ENCODE measurements at regions not wholly inside any gene's neighbourhood (a gene's known extent, or its start where the extent isn't known, plus 50 kb on each side); places are given as distances from the start of the nearest gene placed in this dataset.

DNA sequence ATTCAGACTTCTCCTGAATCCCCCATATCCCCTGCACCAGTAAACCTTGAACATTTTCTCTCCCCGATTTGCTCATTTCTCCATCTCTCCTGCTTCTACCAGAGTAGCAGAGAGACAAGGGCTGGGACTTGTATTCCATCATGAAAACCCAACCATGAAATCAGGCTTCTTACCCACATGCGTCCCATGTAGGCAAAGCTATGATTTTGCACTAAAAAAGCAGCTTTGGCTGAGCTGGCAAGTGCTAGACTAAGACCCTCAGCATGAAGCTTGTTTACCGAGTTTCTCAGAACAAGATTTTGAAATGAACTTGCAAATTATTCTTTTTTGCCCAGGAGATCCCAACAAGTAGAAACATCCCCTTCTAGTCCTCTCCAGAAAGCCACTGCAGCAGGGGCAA, 80.3 kb upstream of the RFLNA start:
- H3K79me2 ChIP-seq (ENCODE audit: insufficient read depth, low read length), result no peaks in the 10 kb centered on the region
- no peak for DNase-seq
- H3K9ac ChIP-seq (ENCODE audit: extremely low read depth, insufficient read length, low read length), result no peak overlapping the region
- H4K91ac ChIP-seq (ENCODE audit: insufficient read length, low read depth, low read length), result no peak overlapping the region
- no peak overlapping the region; a peak in 1 of 7 replicates for H3K27ac Mint-ChIP-seq
- H2AK5ac ChIP-seq (ENCODE audit: insufficient read length, low read length), result no peak overlapping the region
- no peak overlapping the region for H2BK12ac ChIP-seq (ENCODE audit: insufficient read length, low read depth, low read length)
- H2AFZ ChIP-seq (ENCODE audit: low read length), result no peak overlapping the region
- peaks cover 6% of the 10 kb centered on the region for H3K27me3 Mint-ChIP-seq (ENCODE audit: low read depth)
- no peak overlapping the region for H3K14ac ChIP-seq (ENCODE audit: insufficient read depth, low read length)
- no peak overlapping the region for H3T11ph ChIP-seq (ENCODE audit: low read length)
- no peak overlapping the region for H3K4me2 ChIP-seq (ENCODE audit: insufficient read depth, insufficient read length, low read length)
- TF ChIP-seq, protein P1, sequence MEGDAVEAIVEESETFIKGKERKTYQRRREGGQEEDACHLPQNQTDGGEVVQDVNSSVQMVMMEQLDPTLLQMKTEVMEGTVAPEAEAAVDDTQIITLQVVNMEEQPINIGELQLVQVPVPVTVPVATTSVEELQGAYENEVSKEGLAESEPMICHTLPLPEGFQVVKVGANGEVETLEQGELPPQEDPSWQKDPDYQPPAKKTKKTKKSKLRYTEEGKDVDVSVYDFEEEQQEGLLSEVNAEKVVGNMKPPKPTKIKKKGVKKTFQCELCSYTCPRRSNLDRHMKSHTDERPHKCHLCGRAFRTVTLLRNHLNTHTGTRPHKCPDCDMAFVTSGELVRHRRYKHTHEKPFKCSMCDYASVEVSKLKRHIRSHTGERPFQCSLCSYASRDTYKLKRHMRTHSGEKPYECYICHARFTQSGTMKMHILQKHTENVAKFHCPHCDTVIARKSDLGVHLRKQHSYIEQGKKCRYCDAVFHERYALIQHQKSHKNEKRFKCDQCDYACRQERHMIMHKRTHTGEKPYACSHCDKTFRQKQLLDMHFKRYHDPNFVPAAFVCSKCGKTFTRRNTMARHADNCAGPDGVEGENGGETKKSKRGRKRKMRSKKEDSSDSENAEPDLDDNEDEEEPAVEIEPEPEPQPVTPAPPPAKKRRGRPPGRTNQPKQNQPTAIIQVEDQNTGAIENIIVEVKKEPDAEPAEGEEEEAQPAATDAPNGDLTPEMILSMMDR (conservative IDR thresholded peaks at IDR 0.05), result no peak
- no peaks in the 10 kb centered on the region for H3K23me2 ChIP-seq (ENCODE audit: insufficient read length, low read depth, low read length, poor library complexity, severe bottlenecking)
- H3K4me1 ChIP-seq (ENCODE audit: insufficient read depth, low read length), result no peaks in the 10 kb centered on the region
- H3K56ac ChIP-seq (ENCODE audit: insufficient read length, low read depth, low read length), result no peak overlapping the region
- H2BK120ac ChIP-seq (ENCODE audit: low read depth, low read length, poor library complexity, severe bottlenecking), result no peak overlapping the region
- H3K18ac ChIP-seq (ENCODE audit: insufficient read length, low read depth, low read length), result no peak overlapping the region
- H3K79me1 ChIP-seq (ENCODE audit: insufficient read depth, low read depth, low read length, poor library complexity, severe bottlenecking), result no peaks in the 10 kb centered on the region
- H2BK15ac ChIP-seq (ENCODE audit: low read depth, low read length), result no peak overlapping the region
- H2BK20ac ChIP-seq (ENCODE audit: low read depth, low read length, poor library complexity, severe bottlenecking), result no peak overlapping the region
- no peaks in the 10 kb centered on the region for H4K20me1 ChIP-seq (ENCODE audit: control insufficient read depth, insufficient read depth, insufficient read length)
- no peak overlapping the region for H3K4ac ChIP-seq (ENCODE audit: low read depth, low read length)
- no peak overlapping the region for H4K8ac ChIP-seq (replicated peaks; ENCODE audit: insufficient read length, low read depth, low read length)
- peaks cover 7% of the 10 kb centered on the region for H3K9me3 ChIP-seq (ENCODE audit: control insufficient read depth, low read depth, low read length)
- H2BK5ac ChIP-seq (ENCODE audit: insufficient read length, low read length), result no peak overlapping the region
- H3K4me1 Mint-ChIP-seq, result peaks cover 12 to 13% of the 10 kb centered on the region in 2 experiments
- no peak overlapping the region for H3K4me3 Mint-ChIP-seq
- no peak overlapping the region for H4K5ac ChIP-seq (ENCODE audit: insufficient read length, low read depth, low read length)
- no peaks in the 10 kb centered on the region for H3K27me3 ChIP-seq (ENCODE audit: insufficient read depth, low read length)
- no peak overlapping the region for H3K27ac ChIP-seq (ENCODE audit: insufficient read length, low read depth, low read length)
- H3K36me3 Mint-ChIP-seq (ENCODE audit: insufficient read depth in 1 of 3, low read depth in 3 of 3), result peaks cover 3 to 37% (median 21%) of the 10 kb centered on the region in 3 experiments; a peak in 6 of 7 replicates
- H3K9me3 Mint-ChIP-seq, result peaks cover 28 to 33% of the 10 kb centered on the region in 2 experiments
- no peak overlapping the region for H3K23ac ChIP-seq (ENCODE audit: insufficient read length, low read depth, low read length)
- WGBS (ENCODE audit: extremely low coverage, insufficient read length, low lambda C conversion rate), result no CpG with 5 or more reads among the region's 3 CpGs

Data from H9 (cell line).